GM21515 (cell line): ENCODE measurements at regions not wholly inside any gene's neighbourhood (a gene's known extent, or its start where the extent isn't known, plus 50 kb on each side); places are given as distances from the start of the nearest gene placed in this dataset.
"Not testable (repeated sequence)": the region's sequence is repeated elsewhere in the genome, so short reads cannot be mapped to it uniquely, and the experiment has no call there.

Source experiments
- ATAC-seq: cut with Tn5 transposase; IDR thresholded peaks from one replicate; pipeline ENCODE4 v1.9.1; 2021; ENCODE audit not compliant: unreplicated experiment

DNA sequence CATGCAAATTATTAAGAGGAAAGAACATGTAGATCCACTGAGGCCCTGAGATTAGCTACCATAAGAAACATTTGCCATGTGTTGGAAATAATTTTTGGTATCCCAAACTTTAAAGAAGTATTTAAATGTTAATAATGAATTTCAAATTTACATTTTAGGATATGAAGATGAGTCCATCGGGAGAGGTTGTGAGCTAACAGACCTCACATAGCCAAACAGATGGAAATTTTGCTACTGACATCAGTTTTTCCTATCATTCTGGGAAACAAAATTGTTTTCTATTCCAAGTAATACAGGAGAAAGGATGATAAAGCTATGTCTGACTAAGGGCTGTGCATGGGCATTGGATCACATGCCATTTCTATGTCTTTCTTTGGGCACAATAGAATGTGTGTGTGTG, 809.6 kb downstream of the TENT5A start:
- ATAC-seq: no peak

DNA sequence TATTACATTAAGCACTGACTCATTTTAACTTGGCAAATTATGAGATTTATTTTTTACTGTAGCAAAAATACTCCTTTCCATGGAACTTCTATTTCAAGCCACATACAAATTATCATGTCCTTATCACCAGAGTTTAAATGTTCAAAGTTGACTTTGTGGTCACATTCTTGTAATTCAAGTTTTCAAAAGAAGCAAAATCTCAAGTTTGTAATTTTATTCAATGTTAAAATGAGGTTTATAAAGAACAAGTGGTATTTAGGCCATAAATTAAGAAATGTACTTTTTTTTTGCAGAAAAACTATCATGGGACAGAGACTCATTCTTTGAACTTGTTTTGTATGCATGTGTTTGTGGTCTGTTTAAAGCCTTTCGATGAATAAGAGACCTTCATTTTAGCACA, 811.5 kb downstream of the TENT5A start:
- no peak for ATAC-seq

DNA sequence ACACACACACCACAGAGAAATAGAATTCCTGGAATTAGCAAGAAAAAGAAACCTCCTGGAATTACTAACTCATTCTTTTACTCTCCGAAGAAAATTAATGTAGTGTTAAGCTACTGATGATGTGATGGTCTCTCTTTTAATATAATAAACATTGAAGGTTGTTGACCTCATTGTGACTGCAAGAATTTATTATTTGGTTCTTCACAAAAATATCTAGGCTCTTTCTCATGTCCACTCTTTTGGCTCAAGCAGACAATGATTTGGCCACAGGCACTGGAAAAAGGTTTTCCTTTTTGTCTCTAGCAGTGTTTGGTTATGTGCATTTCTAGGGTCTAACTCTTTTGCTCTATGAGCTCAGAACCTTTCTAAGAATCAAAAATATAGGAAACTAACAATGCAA, 811.9 kb downstream of the TENT5A start:
- no peak for ATAC-seq

DNA sequence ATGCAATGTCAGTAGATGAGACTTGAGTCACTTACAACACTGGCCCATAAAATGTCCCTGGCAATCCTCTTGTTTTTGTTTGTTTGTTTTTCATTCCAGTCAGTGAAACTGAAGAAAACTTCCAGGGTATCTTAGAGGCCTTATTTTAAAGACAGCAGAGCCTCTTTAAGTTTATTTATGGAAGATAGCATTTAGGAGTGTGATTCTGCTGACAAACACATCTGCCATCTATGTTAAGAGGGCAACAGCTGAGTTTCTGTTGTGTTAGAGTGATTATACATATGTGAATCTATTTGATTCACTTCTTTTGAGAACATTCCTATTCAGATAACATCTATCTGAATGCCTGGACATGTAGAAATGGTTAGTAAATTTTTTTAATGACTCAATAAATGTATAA, 812.6 kb downstream of the TENT5A start:
- no peak for ATAC-seq

DNA sequence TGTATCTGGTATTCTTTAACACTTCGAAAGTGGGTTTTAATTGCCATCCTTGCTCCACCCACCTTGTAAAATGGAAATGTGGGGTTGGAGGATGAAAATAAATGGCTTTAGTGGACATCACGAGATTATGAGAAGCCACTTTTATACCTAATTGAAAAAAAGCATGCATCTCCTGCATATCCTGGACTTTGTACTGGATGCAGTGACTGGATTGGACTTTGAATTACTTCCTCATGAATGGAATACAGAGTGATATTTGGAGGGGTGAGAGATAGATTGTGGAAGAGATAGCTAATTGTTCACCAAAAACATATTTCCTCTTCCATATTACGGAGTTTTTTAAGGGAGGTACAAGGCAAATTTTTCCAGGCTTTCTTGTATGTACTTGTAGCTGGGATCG, 813.0 kb downstream of the TENT5A start:
- ATAC-seq: no peak

DNA sequence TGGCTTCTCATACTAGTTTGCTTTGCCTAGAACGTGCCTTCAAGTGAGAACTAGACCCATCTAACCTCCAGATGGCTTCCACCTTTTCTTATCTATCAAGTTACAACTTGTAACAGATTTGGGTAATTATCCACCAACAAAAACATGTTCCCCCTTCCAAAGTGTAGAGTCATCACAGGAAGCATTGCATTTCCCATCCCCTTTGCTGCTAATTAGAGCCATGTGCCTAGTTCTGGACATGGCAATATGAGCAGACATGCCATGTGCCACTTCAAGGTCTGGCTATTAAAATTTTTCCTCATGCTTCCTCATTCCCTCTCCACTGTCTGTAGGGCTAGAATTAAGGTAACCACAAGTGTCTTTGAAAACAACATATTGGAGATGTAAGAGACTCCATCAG, 814.4 kb downstream of the TENT5A start:
- ATAC-seq: no peak

DNA sequence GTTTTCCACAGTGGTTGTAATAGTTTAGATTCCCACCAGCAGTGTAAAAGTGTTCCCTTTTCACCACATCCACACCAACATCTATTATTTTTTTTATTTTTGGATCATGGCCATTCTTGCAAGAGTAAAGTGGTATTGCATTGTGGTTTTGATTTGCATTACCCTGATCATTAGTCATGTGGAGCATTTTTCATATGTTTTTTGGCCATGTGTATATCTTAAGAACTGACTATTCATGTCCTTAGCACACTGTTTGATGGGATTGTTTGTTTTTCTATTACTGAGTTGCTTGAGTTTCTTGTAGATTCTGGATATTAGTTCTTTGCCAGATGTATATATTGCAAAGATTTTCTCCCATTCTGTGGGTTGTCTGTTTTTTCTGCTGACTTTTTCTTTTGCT, 820.1 kb downstream of the TENT5A start:
- ATAC-seq: no peak

DNA sequence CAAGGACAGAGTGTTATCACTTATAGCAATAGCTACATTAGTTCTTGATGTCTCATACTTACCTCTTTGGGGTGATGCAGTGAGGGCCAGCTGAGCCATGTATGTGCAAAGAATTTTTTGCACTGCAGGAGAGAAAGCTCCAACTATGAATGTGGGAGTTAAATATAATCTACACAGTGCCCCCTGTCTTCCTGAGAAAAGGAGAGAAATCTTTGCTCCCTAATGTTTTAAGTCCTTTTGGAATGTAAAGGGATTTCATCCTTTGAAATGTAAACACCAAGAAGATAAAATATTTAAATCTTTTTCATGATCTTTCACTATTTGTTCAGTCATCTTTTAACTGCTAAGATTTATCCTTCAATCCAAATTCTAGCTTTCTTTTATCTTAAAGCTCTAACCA, 822.1 kb downstream of the TENT5A start:
- ATAC-seq: no peak

DNA sequence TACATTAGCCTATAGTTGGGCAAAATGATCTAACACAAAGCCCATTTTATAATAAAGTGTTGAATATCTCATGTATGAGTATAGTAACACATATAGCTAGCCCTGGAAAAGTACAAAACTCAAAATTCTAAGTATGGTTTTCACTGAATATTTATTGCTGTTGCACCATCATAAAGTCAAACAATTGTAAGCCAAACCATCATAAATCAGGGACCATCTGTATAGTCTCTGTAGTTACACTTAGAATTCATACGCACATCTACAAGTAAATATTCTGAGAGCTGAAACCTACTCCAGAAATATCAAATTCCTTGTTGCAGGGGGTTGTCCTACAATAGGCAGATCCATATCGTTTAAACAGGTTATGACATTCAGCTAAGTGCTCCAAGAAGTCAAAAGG, 817.3 kb downstream of the BCKDHB start:
- no peak for ATAC-seq

DNA sequence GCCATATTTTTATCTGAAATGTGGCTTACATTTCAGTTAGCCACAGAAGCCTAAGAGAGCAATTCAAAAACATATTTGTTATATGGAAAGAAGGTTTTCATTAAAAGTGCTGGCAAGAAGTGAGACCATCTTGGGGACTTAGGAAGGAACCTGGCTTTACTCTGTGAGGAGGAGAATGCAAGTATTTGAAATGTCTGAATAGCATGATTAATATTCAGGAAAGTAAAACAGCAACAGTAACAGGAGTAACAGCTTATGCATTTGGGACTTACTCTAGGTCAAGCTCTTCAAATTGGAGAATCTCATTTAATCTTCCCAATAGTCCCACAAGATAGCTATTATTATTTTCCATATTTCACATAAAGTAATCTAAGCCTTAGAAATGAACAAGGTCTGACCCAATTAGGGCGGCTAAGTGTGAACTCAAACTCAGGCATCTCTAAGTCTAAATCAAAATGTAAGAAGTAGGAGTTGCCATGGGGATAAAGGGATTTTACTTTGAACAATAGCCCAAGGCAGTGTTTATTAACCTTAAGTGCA, 816.5 kb downstream of the BCKDHB start:
- ATAC-seq: no peak

DNA sequence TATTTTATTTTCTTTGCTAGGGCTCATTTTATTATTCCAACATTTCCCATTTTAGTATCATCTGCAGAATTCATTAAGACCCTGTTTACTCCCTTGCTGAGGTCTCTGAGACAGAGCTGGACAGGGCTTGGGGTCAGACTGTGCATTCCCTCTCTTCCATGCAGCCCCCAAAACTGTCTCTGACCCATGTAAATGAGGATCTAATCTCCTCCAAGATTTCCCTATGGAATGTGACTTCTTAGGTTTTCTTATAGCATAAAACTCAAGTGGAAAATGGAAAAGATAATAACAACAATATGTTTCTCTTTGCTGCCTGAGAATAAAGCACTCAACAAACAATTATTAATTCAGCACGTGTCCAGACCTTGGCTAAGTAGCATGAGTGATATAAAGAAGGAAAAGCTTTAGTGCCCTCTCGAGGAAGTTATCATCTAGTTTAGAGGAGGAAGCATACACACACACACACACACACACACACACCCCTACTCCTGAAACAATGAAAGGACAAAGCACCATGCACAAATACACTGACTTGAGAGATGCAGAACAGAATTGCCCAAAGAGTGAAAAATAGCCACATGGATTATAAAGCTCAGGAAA, 815.5 kb downstream of the BCKDHB start:
- no peak for ATAC-seq

DNA sequence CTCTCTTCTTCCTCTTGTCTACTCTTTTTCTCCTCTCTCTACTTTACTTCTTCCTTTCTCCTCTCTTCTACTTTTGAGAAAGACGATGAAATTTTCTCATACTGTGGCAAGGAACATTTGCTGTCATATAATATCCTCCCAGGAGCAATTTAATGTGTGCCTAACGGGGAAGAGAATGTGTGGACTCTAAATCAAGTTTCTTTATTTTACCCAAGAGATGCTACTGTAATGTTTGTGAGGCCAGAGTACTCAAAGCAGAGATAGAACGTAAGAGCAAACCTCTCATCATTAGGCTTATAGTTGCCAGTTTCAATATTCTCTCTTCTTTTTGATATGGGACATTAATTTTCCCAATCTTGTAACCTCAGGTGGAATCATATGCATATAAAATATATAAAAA, 801.4 kb downstream of the BCKDHB start:
- no peak for ATAC-seq

DNA sequence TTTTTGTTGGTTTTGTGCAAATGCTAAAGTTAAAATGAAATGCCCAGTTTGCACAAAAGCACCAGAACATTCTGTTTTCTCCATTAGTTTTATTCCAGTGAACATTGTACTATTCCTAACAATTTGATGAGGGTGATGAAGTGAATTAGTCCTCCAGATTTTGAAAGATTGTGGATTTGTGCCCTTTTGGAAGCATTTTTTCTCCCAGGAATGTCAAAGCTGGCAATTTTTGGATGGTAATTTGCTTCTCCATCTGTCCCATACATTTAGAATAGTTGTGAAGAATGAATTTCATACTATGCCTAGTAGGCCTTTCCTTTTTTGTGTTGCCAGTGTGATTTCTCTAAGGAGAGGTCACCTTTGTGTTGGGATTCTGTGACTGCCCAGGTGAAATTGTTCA, 797.2 kb downstream of the BCKDHB start:
- no peak for ATAC-seq

DNA sequence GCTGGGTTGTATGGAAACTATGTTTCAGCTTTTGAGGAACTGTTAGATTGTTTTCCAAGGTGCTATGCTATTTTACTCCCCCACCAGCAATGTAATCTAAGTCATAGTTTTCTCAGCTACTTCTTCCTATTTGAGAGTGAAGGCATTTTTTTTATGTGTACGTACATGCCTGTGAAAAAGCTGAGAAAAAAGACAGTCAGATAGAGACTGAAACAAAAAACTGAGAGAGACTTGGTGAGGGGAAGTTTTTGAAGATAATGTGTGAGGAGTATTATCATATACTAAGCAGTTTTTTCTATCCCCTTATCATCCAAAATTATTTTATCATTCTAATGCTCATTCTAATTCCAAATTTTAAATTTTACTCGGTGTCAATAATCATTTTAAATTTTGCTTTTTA, 780.0 kb downstream of the BCKDHB start:
- ATAC-seq: no peak

DNA sequence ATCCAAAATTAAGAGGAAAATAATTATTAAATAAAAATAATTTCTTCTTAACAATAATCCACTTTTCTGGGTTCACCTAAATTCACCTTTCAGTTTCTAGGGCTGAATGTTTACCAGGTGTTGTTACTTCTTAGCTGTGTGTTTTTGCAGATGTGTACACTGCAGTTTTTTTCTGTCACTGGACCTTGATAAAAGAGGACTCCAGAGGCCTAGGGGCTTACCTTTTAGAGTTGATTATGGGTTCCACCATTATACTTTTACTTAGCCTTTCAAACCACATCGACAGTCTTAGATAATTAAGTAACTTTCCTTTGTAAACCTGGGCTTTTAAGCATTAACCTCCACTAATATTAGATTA, 766.5 kb downstream of the BCKDHB start:
- ATAC-seq: no peak

DNA sequence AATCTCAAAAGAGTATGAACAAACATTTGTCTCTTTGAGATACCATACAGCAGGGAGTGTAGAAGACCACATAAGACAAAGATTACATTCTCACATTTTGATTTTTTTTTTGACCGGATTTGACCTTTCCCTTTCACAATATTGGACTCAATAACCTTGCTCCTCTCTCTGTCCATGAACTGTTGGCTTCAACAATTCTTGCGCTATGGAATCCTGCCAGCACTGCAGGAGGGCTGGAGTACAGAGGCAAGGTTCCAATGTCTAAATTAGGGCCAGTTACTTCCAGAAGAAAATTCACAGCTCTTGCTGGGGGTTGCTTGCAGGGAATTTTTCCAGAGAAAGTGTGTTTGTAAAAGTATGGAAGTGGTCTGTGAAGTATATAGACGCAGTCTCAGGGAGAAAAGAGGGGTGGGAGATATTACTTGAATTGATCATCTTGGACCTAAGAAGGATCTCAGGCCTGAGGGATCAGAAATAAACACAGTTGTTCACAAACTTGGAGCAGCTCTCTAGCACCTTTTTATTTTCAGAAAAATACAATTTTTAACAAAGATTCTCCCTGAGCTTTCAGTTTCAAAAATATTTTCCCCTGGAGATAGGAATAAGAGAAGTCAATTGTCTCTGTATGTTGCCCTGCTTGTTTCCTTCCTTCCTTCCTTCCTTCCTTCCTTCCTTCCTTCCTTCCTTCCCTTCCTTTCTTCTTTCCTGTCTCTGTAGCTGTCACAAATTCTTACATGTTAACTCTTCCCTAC, 765.9 kb downstream of the BCKDHB start:
- ATAC-seq: no peak

DNA sequence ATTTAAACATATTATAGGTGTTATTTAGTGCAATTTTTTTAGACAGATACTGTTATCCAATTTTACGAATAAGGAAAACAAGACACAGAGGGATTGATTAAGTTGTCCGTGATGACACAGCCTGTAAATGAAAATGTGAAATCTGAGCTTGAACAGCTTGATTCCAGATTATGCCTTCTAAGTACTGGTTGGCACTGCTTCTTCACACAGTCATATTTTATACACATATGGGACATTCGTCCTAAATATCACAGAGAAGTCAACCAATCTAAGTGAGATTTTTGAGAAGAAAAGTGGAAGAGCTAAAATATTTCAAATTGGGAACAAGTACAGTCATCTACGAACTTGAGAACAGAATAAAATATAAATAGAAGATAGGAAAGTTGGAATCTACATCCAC, 756.3 kb downstream of the BCKDHB start:
- no peak for ATAC-seq

DNA sequence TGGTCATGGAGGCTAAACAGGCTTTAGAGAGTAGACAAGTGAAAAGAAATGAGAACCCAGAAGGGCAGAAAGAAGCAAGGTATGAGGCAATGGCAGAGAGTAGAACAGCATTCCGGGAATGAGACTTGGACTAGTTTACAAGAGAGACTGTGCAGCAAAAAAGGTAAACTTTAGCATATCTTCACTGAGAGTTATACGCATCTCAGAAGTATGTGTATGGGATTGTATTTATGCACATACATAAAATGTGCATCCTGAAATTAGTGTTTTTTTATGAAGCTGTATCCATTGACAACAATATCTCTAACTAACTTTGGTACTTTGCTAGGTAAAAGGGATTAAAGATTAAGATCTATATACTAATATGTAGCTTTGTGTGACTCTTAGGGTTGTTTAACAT, 753.6 kb downstream of the BCKDHB start:
- no peak for ATAC-seq

DNA sequence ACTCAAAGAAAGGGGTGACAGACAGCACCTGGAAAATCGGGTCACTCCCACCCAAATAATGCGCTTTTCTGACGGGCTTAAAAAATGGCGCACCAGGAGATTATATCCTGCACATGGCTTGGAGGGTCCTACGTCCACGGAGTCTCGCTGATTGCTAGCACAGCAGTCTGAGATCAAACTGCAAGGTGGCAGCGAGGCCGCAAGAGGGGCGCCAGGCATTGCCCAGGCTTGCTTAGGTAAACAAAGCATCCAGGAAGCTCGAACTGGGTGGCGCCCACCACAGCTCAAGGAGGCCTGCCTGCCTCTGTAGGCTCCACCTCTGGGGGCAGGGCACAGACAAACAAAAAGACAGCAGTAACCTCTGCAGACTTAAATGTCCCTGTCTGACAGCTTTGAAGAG, 741.5 kb downstream of the BCKDHB start:
- not testable (repeated sequence) for ATAC-seq

DNA sequence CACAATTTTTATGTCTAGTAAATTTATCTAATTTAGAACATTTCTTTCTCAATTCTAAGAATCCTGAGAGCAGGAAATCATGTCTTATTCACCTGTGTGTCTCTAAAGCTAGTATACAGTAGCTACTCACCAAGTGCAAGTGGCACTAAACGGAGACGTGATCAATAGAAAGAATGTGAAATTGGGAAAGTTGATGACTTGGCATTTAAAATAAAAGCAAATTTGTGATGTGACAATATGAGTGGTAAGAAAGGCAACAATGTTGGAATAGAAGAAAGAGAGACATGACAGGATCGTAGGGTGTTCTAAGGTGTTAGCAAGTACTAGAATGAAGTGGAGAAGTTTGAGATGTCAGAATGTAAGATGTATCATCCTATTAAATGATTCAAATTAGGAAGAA, 725.9 kb downstream of the BCKDHB start:
- ATAC-seq: no peak

DNA sequence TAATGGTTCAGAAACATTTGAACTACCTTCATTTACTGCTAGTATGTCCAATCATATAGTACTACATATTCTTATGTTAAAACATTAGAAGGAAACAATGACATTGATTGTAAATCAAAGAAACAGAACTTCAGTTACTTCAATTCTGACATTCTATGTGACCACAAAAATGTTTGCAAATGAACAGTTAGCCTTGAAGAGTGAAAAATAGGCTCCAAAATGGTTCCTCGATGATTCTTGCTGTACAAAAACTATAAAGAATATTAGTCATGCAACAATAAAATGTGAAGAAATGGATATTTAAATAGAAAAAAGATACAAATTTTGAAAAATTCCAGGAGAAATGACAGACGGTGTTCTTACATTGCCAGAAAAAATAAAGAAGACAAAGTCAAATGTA, 686.9 kb downstream of the BCKDHB start:
- no peak for ATAC-seq

DNA sequence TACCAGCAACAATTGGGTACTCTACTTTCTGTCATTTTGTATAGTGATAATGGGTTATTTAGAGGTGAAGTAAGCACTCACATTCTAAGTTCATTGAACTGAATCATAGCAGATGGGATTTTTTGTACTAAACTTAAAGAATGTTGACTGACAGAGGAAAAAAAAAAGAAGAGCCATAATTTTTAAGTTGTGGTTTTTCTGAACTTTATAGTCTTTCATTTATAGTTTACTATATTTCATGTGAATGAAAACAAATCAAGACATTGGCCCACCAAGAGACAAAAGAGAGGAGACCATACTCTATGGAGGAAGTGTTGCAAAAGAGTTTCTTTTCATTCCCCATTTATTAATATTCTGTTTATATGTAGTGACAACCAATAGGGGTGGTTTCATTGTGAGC, 685.7 kb downstream of the BCKDHB start:
- ATAC-seq: no peak
